ENCODE measurements at regions not wholly inside any gene's neighbourhood (a gene's known extent, or its start where the extent isn't known, plus 50 kb on each side); places are given as distances from the start of the nearest gene placed in this dataset.

DNA sequence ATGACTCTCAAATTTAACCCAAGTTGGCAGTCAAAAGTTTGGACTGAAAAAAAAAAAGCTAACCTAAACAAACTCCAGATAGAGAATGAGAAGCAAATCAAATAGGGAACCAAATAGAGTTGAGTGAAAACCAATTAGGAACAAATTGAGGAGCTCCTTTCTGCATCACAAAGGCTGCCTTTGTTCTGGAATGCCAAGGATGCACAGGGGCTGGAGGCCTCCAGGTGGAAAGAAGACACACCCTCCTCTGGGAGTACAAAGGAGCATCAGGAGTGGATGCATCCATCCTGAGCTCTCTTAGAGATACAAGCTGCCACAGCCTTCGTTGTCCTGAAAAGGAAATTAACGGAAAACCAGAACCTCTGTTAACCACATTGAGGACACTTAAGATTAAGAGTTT is 73.3 kb downstream of the MRGPRX1 start (continued):
- TF ChIP-seq RNF2 (IDR thresholded peaks at IDR 0.05; ENCODE audit: borderline replicate concordance, low read depth, low read length, missing control alignments, poor library complexity, severe bottlenecking) (no peak), RAD21 (IDR thresholded peaks at IDR 0.05 in 1 of 2, conservative IDR thresholded peaks at IDR 0.05 in 1 of 2; ENCODE audit: low read depth in 2 of 2, low read length in 2 of 2) (no peak), HDAC6 (IDR thresholded peaks at IDR 0.05; ENCODE audit: low read depth, low read length) (no peak), CBX8 (IDR thresholded peaks at IDR 0.05; ENCODE audit: borderline replicate concordance, low read depth, low read length) (no peak), KDM5A (IDR thresholded peaks at IDR 0.05; ENCODE audit: low read length) (no peak), BRCA1 (IDR thresholded peaks at IDR 0.05; ENCODE audit: low read depth, low read length) (no peak), FOSL1 (IDR thresholded peaks at IDR 0.05; ENCODE audit: insufficient read depth, low read depth, low read length) (no peak), NANOG (IDR thresholded peaks at IDR 0.05; ENCODE audit: insufficient read depth, low read depth, low read length, poor library complexity, severe bottlenecking) (peak; percentile 41), SP1 (IDR thresholded peaks at IDR 0.05; ENCODE audit: low read depth, low read length) (peak; percentile 82), SP2 (IDR thresholded peaks at IDR 0.05; ENCODE audit: low read length) (no peak), ASH2L (IDR thresholded peaks at IDR 0.05; ENCODE audit: low read length) (peak; percentile 39), GABPA (IDR thresholded peaks at IDR 0.05; ENCODE audit: borderline replicate concordance, insufficient read depth, low read length) (no peak), SRF (IDR thresholded peaks at IDR 0.05; ENCODE audit: low read depth, low read length) (no peak), CREB1 (IDR thresholded peaks at IDR 0.05) (no peak), POLR2A (IDR thresholded peaks at IDR 0.05; ENCODE audit: control extremely low read depth in 1 of 2, low read depth in 2 of 2, low read length in 2 of 2) (peak in 1 of 2 experiments; percentile 25; a peak in 1 of 3 replicates), SIN3A (conservative IDR thresholded peaks at IDR 0.05 in 1 of 2, IDR thresholded peaks at IDR 0.05 in 1 of 2; ENCODE audit: low read depth in 1 of 2, low read length in 2 of 2) (no peak), CEBPB (IDR thresholded peaks at IDR 0.05; ENCODE audit: low read depth, low read length) (no peak), EP300 (IDR thresholded peaks at IDR 0.05; ENCODE audit: borderline replicate concordance in 1 of 2, low read depth in 2 of 2, low read length in 2 of 2) (peak in 1 of 2 experiments; percentile 62; a peak in 1 of 3 replicates), CHD2 (IDR thresholded peaks at IDR 0.05; ENCODE audit: low read length) (no peak), PHF8 (conservative IDR thresholded peaks at IDR 0.05; ENCODE audit: low read depth, low read length) (no peak), SIX5 (IDR thresholded peaks at IDR 0.05; ENCODE audit: low read depth, low read length) (no peak)
- TF ChIP-seq, protein P1, sequence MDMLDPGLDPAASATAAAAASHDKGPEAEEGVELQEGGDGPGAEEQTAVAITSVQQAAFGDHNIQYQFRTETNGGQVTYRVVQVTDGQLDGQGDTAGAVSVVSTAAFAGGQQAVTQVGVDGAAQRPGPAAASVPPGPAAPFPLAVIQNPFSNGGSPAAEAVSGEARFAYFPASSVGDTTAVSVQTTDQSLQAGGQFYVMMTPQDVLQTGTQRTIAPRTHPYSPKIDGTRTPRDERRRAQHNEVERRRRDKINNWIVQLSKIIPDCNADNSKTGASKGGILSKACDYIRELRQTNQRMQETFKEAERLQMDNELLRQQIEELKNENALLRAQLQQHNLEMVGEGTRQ (IDR thresholded peaks at IDR 0.05; ENCODE audit: low read length), result no peak
- TF ChIP-seq, protein P2, sequence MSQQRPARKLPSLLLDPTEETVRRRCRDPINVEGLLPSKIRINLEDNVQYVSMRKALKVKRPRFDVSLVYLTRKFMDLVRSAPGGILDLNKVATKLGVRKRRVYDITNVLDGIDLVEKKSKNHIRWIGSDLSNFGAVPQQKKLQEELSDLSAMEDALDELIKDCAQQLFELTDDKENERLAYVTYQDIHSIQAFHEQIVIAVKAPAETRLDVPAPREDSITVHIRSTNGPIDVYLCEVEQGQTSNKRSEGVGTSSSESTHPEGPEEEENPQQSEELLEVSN (IDR thresholded peaks at IDR 0.05), result no peak
- TF ChIP-seq, protein P3, sequence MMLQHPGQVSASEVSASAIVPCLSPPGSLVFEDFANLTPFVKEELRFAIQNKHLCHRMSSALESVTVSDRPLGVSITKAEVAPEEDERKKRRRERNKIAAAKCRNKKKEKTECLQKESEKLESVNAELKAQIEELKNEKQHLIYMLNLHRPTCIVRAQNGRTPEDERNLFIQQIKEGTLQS (IDR thresholded peaks at IDR 0.05; ENCODE audit: insufficient read depth, low read depth, low read length), result no peak
